ENCODE measurements at regions not wholly inside any gene's neighbourhood (a gene's known extent, or its start where the extent isn't known, plus 50 kb on each side); places are given as distances from the start of the nearest gene placed in this dataset.
A peak's percentile ranks its signal among the peaks of the same experiment; 100 is the strongest.
"Not testable (repeated sequence)": the region's sequence is repeated elsewhere in the genome, so short reads cannot be mapped to it uniquely, and the experiment has no call there.

DNA sequence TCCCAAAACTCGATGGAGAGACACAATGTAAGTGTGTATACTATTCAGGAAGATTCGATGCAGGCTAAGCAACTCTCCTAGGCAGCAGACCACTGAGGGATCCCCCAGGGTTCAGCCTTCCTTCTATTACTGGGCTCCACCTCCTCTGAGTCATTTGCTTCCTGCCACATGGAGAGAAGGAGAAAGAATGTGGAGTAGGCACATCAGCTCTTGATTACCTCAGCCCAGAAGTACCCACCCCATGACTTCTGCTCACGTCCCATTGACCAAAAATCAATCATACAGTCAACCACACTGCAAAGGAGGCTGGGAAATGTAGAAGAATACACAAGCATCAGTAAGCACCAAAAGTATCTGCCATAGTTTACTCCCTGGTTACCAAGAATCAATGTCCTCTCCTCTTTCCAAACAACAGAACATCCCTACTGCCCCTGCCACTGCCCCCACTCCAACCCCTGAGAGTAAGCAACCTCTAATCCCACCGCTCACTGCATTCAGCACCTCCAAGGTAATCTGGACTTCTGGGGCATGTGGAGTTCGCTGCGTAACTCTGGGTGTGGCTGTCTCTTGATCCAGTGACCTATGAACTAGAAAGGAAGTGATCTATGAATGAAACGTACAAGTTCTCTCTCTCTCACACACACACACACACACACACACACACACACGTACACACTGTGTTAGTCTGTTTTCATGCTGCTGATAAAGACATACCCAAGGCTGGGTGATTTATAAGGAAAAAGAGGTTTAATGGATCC, 91.2 kb upstream of the C1QTNF7 start:
- no peak overlapping the region for H3K4me3 Mint-ChIP-seq (ENCODE audit: unreplicated experiment)
- H3K36me3 Mint-ChIP-seq (ENCODE audit: low read depth, unreplicated experiment) = peaks cover 3% of the 10 kb centered on the region
- no peak for TF ChIP-seq EZH2 (IDR thresholded peaks at IDR 0.05; ENCODE audit: insufficient read depth, low read length)
- TF ChIP-seq, protein P1, sequence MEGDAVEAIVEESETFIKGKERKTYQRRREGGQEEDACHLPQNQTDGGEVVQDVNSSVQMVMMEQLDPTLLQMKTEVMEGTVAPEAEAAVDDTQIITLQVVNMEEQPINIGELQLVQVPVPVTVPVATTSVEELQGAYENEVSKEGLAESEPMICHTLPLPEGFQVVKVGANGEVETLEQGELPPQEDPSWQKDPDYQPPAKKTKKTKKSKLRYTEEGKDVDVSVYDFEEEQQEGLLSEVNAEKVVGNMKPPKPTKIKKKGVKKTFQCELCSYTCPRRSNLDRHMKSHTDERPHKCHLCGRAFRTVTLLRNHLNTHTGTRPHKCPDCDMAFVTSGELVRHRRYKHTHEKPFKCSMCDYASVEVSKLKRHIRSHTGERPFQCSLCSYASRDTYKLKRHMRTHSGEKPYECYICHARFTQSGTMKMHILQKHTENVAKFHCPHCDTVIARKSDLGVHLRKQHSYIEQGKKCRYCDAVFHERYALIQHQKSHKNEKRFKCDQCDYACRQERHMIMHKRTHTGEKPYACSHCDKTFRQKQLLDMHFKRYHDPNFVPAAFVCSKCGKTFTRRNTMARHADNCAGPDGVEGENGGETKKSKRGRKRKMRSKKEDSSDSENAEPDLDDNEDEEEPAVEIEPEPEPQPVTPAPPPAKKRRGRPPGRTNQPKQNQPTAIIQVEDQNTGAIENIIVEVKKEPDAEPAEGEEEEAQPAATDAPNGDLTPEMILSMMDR (IDR thresholded peaks at IDR 0.05; ENCODE audit: insufficient read depth, low read depth, low read length) = no peak
- peak overlapping the region; percentile 55 for H2AFZ ChIP-seq (ENCODE audit: low read depth, low read length)
- peaks cover 31% of the 10 kb centered on the region for H3K4me1 Mint-ChIP-seq (ENCODE audit: low read depth, unreplicated experiment)
- FAIRE-seq = peak; percentile 91
- peaks cover 9% of the 10 kb centered on the region for H3K4me1 ChIP-seq (ENCODE audit: insufficient read depth, low read length)
- H3K27me3 ChIP-seq (ENCODE audit: insufficient read depth, low read length) = no peaks in the 10 kb centered on the region
- H3K9me3 Mint-ChIP-seq (ENCODE audit: unreplicated experiment) = no peaks in the 10 kb centered on the region
- H3K27ac ChIP-seq (ENCODE audit: low read depth, low read length) = peak overlapping the region; percentile 67
- peak; percentile 82 for DNase-seq (ENCODE audit: low read depth)
- H3K36me3 ChIP-seq (ENCODE audit: insufficient read depth, low read length) = no peaks in the 10 kb centered on the region
- peak overlapping the region; percentile 58 for H3K4me2 ChIP-seq (ENCODE audit: low read length)
- no peaks in the 10 kb centered on the region for H3K9me3 ChIP-seq (ENCODE audit: insufficient read depth, low read depth, low read length)
- no peaks in the 10 kb centered on the region for H3K79me2 ChIP-seq (ENCODE audit: insufficient read depth, low read length)
- H4K20me1 ChIP-seq (ENCODE audit: insufficient read depth, low read length) = no peaks in the 10 kb centered on the region
- peak overlapping the region; percentile 94 for H3K27ac Mint-ChIP-seq (ENCODE audit: unreplicated experiment)
- no peak overlapping the region for H3K4me3 ChIP-seq (ENCODE audit: insufficient read depth, low read depth, low read length)
- peak overlapping the region; percentile 4 for H3K9ac ChIP-seq (ENCODE audit: low read length)
- H3K27me3 Mint-ChIP-seq (ENCODE audit: low read depth, unreplicated experiment) = no peaks in the 10 kb centered on the region

DNA sequence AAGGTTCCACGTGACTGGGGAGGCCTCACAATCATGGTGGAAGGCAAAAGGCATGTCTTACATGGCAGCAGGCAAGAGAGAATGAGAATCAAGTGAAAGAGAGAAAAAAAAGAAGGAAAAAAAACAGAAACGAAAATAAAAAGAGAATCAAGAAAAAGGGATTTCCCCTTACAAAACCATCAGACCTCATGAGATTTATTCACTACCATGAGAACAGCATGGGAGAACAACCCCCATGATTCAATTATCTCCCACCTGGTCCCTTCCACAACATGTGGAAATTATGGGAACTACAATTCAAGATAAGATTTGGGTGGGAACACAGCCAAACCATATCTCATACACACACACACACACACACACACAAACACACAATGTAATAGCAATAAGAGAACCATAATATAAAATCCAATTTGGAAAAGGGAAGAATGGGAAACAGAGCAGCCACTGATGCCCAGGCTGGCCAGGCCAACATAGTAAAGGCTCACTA, 90.6 kb upstream of the C1QTNF7 start:
- not testable (repeated sequence) for H3K4me1 ChIP-seq (ENCODE audit: insufficient read depth, low read length); H3K4me3 ChIP-seq (ENCODE audit: insufficient read depth, low read depth, low read length); H3K79me2 ChIP-seq (ENCODE audit: insufficient read depth, low read length); H2AFZ ChIP-seq (ENCODE audit: low read depth, low read length); H3K9me3 Mint-ChIP-seq (ENCODE audit: unreplicated experiment); H3K36me3 ChIP-seq (ENCODE audit: insufficient read depth, low read length); H3K36me3 Mint-ChIP-seq (ENCODE audit: low read depth, unreplicated experiment); H3K4me3 Mint-ChIP-seq (ENCODE audit: unreplicated experiment); DNase-seq (ENCODE audit: low read depth); H3K9me3 ChIP-seq (ENCODE audit: insufficient read depth, low read depth, low read length); H3K27me3 Mint-ChIP-seq (ENCODE audit: low read depth, unreplicated experiment); H3K27me3 ChIP-seq (ENCODE audit: insufficient read depth, low read length); H4K20me1 ChIP-seq (ENCODE audit: insufficient read depth, low read length)
- FAIRE-seq = peak; percentile 43
- Histone ChIP-seq H3K9ac (ENCODE audit: low read length) (peak overlapping the region; percentile 4), H3K4me2 (ENCODE audit: low read length) (peak overlapping the region; percentile 58), H3K27ac (ENCODE audit: low read depth, low read length) (peak overlapping the region; percentile 67)
- Mint-ChIP-seq H3K4me1 (ENCODE audit: low read depth, unreplicated experiment) (peaks cover 31% of the 10 kb centered on the region), H3K27ac (ENCODE audit: unreplicated experiment) (peak overlapping the region; percentile 94)

DNA sequence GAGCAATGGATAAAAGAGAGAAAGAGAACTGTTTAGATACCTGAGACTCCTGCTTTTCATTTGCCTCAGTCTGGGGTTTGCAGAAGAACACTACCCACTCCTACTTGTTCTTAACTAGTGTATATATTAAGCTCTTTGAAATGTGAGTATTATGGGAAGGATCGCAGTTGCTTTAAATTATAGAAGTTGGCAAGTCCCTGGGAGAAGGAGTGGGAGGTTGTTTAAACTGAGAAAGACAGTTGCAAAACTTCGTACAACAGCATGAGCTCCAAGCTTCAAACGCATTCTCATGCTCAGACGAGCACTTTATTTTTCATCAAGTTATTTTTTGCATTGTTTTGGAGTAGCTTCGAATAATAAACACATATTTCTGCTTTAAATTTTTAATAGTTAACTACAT, 88.1 kb upstream of the C1QTNF7 start:
- Mint-ChIP-seq H3K4me1 (ENCODE audit: low read depth, unreplicated experiment) (peaks cover 39% of the 10 kb centered on the region), H3K27ac (ENCODE audit: unreplicated experiment) (no peak overlapping the region), H3K36me3 (ENCODE audit: low read depth, unreplicated experiment) (peaks cover 3% of the 10 kb centered on the region), H3K27me3 (ENCODE audit: low read depth, unreplicated experiment) (no peaks in the 10 kb centered on the region), H3K4me3 (ENCODE audit: unreplicated experiment) (no peak overlapping the region), H3K9me3 (ENCODE audit: unreplicated experiment) (no peaks in the 10 kb centered on the region)
- no peak overlapping the region for H3K4me3 ChIP-seq (ENCODE audit: insufficient read depth, low read depth, low read length)
- no peaks in the 10 kb centered on the region for H3K27me3 ChIP-seq (ENCODE audit: insufficient read depth, low read length)
- H4K20me1 ChIP-seq (ENCODE audit: insufficient read depth, low read length) = no peaks in the 10 kb centered on the region
- no peaks in the 10 kb centered on the region for H3K36me3 ChIP-seq (ENCODE audit: insufficient read depth, low read length)
- H3K79me2 ChIP-seq (ENCODE audit: insufficient read depth, low read length) = no peaks in the 10 kb centered on the region
- H3K27ac ChIP-seq (ENCODE audit: low read depth, low read length) = no peak overlapping the region
- no peak overlapping the region for H3K9ac ChIP-seq (ENCODE audit: low read length)
- TF ChIP-seq EZH2 (IDR thresholded peaks at IDR 0.05; ENCODE audit: insufficient read depth, low read length) = no peak
- TF ChIP-seq, protein P1 (IDR thresholded peaks at IDR 0.05; ENCODE audit: insufficient read depth, low read depth, low read length) = no peak
- no peak overlapping the region for H3K4me2 ChIP-seq (ENCODE audit: low read length)
- H2AFZ ChIP-seq (ENCODE audit: low read depth, low read length) = no peak overlapping the region
- FAIRE-seq (no peak), DNase-seq (ENCODE audit: low read depth) (no peak)
- H3K9me3 ChIP-seq (ENCODE audit: insufficient read depth, low read depth, low read length) = no peaks in the 10 kb centered on the region
- H3K4me1 ChIP-seq (ENCODE audit: insufficient read depth, low read length) = peaks cover 9% of the 10 kb centered on the region

Data from astrocyte (in vitro differentiated cells and primary cell).